SK-N-SH (cell line): ENCODE measurements at regions not wholly inside any gene's neighbourhood (a gene's known extent, or its start where the extent isn't known, plus 50 kb on each side); places are given as distances from the start of the nearest gene placed in this dataset.
A peak's percentile ranks its signal among the peaks of the same experiment; 100 is the strongest.

ENCODE experiments used
- CTCF ChIA-PET: fragments of 300-600, 350-600 bp; formaldehyde crosslinking; extraction: SDS; loops from one replicate; lab custom pipeline; 2021; lab: Yijun Ruan, JAX
- POLR2A ChIA-PET: fragments of 350-600 bp; sonication (Branson Sonifier 250); formaldehyde crosslinking; extraction: SDS; loops from one replicate; lab custom pipeline; 2020; ENCODE audit warnings: antibody characterized with exemption, inconsistent platforms; lab: Yijun Ruan, JAX
- DNase-seq: peaks from one replicate; pipeline ENCODE4 v3.0.0; 2012
- H2AFZ ChIP-seq: fragments of 200-600 bp; sonication (generic); 2 replicates; pipeline ENCODE4 v1.8.1; 2016; ENCODE audit warnings: antibody characterized with exemption, mild to moderate bottlenecking, low read depth
- H3F3A ChIP-seq: fragments of 200-600 bp; sonication (generic); replicated peaks from 2 replicates; pipeline ENCODE3; 2016; ENCODE audit warnings: antibody characterized with exemption, mild to moderate bottlenecking; ENCODE audit not compliant: insufficient read depth
- H3K27ac ChIP-seq, 2 experiments: fragments of 200-500 bp in 1 of 2; fragments of 200-600 bp in 1 of 2; sonication (Bioruptor generic) in 1 of 2; sonication (generic), shearing (Covaris generic) in 1 of 2; 2 replicates each; pipeline versions ENCODE4 v1.5.1 to v1.6.1; 2014 to 2016; ENCODE audit warnings: low read depth in 2 of 2, inconsistent platforms in 1 of 2, low read length in 1 of 2, mild to moderate bottlenecking in 1 of 2, mixed read lengths in 1 of 2
- H3K27me3 ChIP-seq: fragments of 200-600 bp; sonication (generic), shearing (Covaris generic); 2 replicates; pipeline ENCODE4 v1.6.1; 2016; ENCODE audit warnings: mixed run types; ENCODE audit not compliant: insufficient read depth
- H3K36me3 ChIP-seq, 2 experiments: fragments of 200-500 bp in 1 of 2; fragments of 200-600 bp in 1 of 2; sonication (Bioruptor generic) in 1 of 2; sonication (generic) in 1 of 2; replicated peaks in 1 of 2; 2 replicates each; pipeline versions ENCODE3 to v1.5.1; 2014 to 2016; ENCODE audit warnings: low read length in 1 of 2, mild to moderate bottlenecking in 1 of 2; ENCODE audit not compliant: insufficient read depth in 2 of 2, control insufficient read depth in 1 of 2
- H3K4me1 ChIP-seq, 2 experiments: fragments of 200-500 bp in 1 of 2; fragments of 200-600 bp in 1 of 2; sonication (Bioruptor generic) in 1 of 2; sonication (generic), shearing (Covaris generic) in 1 of 2; 2 replicates each; pipeline versions ENCODE4 v1.5.1 to v1.6.1; 2014 to 2016; ENCODE audit warnings: low read depth in 1 of 2, low read length in 1 of 2, mixed run types in 1 of 2; ENCODE audit not compliant: insufficient read depth in 2 of 2, control insufficient read depth in 1 of 2
- H3K4me2 ChIP-seq: fragments of 200-600 bp; sonication (generic), shearing (Covaris generic); 2 replicates; pipeline ENCODE4 v1.6.1; 2017; ENCODE audit warnings: mixed run types
- H3K4me3 ChIP-seq, 2 experiments: fragments of 200-500 bp in 1 of 2; fragments of 200-600 bp in 1 of 2; sonication (Bioruptor generic) in 1 of 2; sonication (generic), shearing (Covaris generic) in 1 of 2; 2 replicates each; pipeline versions ENCODE4 v1.5.1 to v1.8.1; 2014 to 2016; ENCODE audit warnings: low read depth in 2 of 2, inconsistent platforms in 1 of 2, low read length in 1 of 2, mild to moderate bottlenecking in 1 of 2, mixed read lengths in 1 of 2, moderate library complexity in 1 of 2
- H3K79me2 ChIP-seq: fragments of 200-600 bp; sonication (generic); 2 replicates; pipeline ENCODE4 v1.8.1; 2017; ENCODE audit warnings: mild to moderate bottlenecking; ENCODE audit not compliant: insufficient read depth
- H3K9ac ChIP-seq: fragments of 200-600 bp; sonication (generic); 2 replicates; pipeline ENCODE4 v1.6.1; 2017; ENCODE audit warnings: mixed run types
- H3K9me2 ChIP-seq: fragments of 200-600 bp; sonication (generic); 2 replicates; pipeline ENCODE4 v1.6.1; 2017; ENCODE audit warnings: mixed run types
- H3K9me3 ChIP-seq: fragments of 200-600 bp; sonication (generic); 2 replicates; pipeline ENCODE4 v1.6.1; 2017; ENCODE audit warnings: mixed run types, mild to moderate bottlenecking, moderate library complexity
- H4K20me1 ChIP-seq: fragments of 200-600 bp; sonication (generic); 2 replicates; pipeline ENCODE4 v1.6.1; 2017; ENCODE audit warnings: mild to moderate bottlenecking, mixed run types; ENCODE audit not compliant: insufficient read depth
- ELF1 ChIP-seq: IDR thresholded peaks from 2 replicates; pipeline ENCODE4 v1.4.0; 2012
- EP300 ChIP-seq, 2 experiments: IDR thresholded peaks; 2 replicates each; pipeline versions ENCODE4 v1.4.0 to v1.6.1; 2012; ENCODE audit warnings: borderline replicate concordance in 1 of 2, low read depth in 1 of 2, low read length in 1 of 2
- EZH2phosphoT487 ChIP-seq: fragments of 200-600 bp; sonication (generic); IDR thresholded peaks from 2 replicates; pipeline ENCODE4 v1.6.1; 2017; ENCODE audit warnings: low read depth, mixed run types, mild to moderate bottlenecking, antibody characterized with exemption, moderate library complexity, borderline replicate concordance
- FOSL2 ChIP-seq: IDR thresholded peaks from 2 replicates; pipeline ENCODE4 v1.4.0; 2012; ENCODE audit warnings: low read depth, mild to moderate bottlenecking, moderate library complexity, borderline replicate concordance
- FOXJ3 ChIP-seq: sonication (generic); formaldehyde crosslinking; IDR thresholded peaks from 2 replicates; pipeline ENCODE4 v1.5.1; 2020; ENCODE audit warnings: mild to moderate bottlenecking, missing genetic modification reagents
- FOXM1 ChIP-seq: IDR thresholded peaks from 2 replicates; pipeline ENCODE4 v1.4.0; 2012; ENCODE audit warnings: low read depth, mild to moderate bottlenecking
- GABPA ChIP-seq: IDR thresholded peaks from 2 replicates; pipeline ENCODE4 v1.4.0; 2012; ENCODE audit warnings: low read depth, mild to moderate bottlenecking
- JUND ChIP-seq: IDR thresholded peaks from 2 replicates; pipeline ENCODE4 v1.4.0; 2012
- MEF2A ChIP-seq: IDR thresholded peaks from 2 replicates; pipeline ENCODE4 v1.4.0; 2012; ENCODE audit warnings: low read depth, borderline replicate concordance
- NFIC ChIP-seq: IDR thresholded peaks from 2 replicates; pipeline ENCODE4 v1.4.0; 2012; ENCODE audit warnings: borderline replicate concordance
- NRF1 ChIP-seq: IDR thresholded peaks from 2 replicates; pipeline ENCODE4 v1.6.1; 2012; ENCODE audit warnings: low read depth, mild to moderate bottlenecking, low read length
- POLR2AphosphoS5 ChIP-seq: IDR thresholded peaks from 2 replicates; pipeline ENCODE4 v1.6.1; 2012; ENCODE audit warnings: low read depth, low read length
- RXRA ChIP-seq: IDR thresholded peaks from 2 replicates; pipeline ENCODE4 v1.4.0; 2012; ENCODE audit warnings: low read depth, mild to moderate bottlenecking, borderline replicate concordance
- SIN3A ChIP-seq: IDR thresholded peaks from 2 replicates; pipeline ENCODE4 v1.6.1; 2012; ENCODE audit warnings: low read depth, mild to moderate bottlenecking, low read length, moderate library complexity, borderline replicate concordance
- SMC3 ChIP-seq: IDR thresholded peaks from 2 replicates; pipeline ENCODE4 v1.6.1; 2012; ENCODE audit warnings: low read depth, low read length, improper control_type of control experiment
- TCF12 ChIP-seq: IDR thresholded peaks from 2 replicates; pipeline ENCODE4 v1.4.0; 2012
- TEAD4 ChIP-seq: IDR thresholded peaks from 2 replicates; pipeline ENCODE4 v1.4.0; 2012; ENCODE audit warnings: mild to moderate bottlenecking, borderline replicate concordance; ENCODE audit not compliant: insufficient read depth
- WGBS: methylation state at CpG from one replicate; pipeline ENCODE4 v1.1.6; 2017; ENCODE audit warnings: low lambda C conversion rate; 5-methylcytosine and 5-hydroxymethylcytosine counted together
- TF ChIP-seq, protein P1 (sequence below): IDR thresholded peaks from 2 replicates; pipeline ENCODE4; 2012
- TF ChIP-seq, protein P2 (sequence below): IDR thresholded peaks from 2 replicates; pipeline ENCODE4 v1.4.0; 2012; ENCODE audit warnings: low read depth
- TF ChIP-seq, protein P3 (sequence below): fragments of 200-600 bp; sonication (generic); IDR thresholded peaks from 2 replicates; pipeline ENCODE4 v1.6.1; 2017; ENCODE audit warnings: antibody characterized with exemption, mild to moderate bottlenecking, moderate library complexity
- TF ChIP-seq, protein P4 (sequence below): IDR thresholded peaks from 2 replicates; pipeline ENCODE4 v1.4.0; 2012; ENCODE audit warnings: low read depth, borderline replicate concordance

- TF ChIP-seq POLR2AphosphoS5: peak; percentile 25; the same call in 1 of the 2 replicates
- no peak for TF ChIP-seq FOXJ3 (CRISPR knock-in tag)
- TF ChIP-seq, protein P1, sequence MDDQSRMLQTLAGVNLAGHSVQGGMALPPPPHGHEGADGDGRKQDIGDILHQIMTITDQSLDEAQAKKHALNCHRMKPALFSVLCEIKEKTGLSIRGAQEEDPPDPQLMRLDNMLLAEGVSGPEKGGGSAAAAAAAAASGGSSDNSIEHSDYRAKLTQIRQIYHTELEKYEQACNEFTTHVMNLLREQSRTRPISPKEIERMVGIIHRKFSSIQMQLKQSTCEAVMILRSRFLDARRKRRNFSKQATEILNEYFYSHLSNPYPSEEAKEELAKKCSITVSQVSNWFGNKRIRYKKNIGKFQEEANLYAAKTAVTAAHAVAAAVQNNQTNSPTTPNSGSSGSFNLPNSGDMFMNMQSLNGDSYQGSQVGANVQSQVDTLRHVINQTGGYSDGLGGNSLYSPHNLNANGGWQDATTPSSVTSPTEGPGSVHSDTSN: peak; percentile 28; the same call in 1 of the 2 replicates
- TF ChIP-seq, all 33 proteins: peak for 4
Observed at GRCh38 chr12:41968599-41968998, 176.1 kb downstream of the GXYLT1 start (continued).

- TF ChIP-seq MEF2A: no peak
- peak; percentile 76; the same call in 1 of the 2 replicates for TF ChIP-seq POLR2AphosphoS5
- TF ChIP-seq SMC3: no peak
- TF ChIP-seq GABPA: no peak
- TF ChIP-seq FOSL2: peak; percentile 70
- TF ChIP-seq RXRA: peak; percentile 54; the same call in 1 of the 2 replicates
- TF ChIP-seq TCF12: peak; percentile 97
- TF ChIP-seq, protein P2, sequence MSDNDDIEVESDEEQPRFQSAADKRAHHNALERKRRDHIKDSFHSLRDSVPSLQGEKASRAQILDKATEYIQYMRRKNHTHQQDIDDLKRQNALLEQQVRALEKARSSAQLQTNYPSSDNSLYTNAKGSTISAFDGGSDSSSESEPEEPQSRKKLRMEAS: peak; percentile 34; the same call in 1 of the 2 replicates
- TF ChIP-seq TEAD4: peak; percentile 77
- TF ChIP-seq EP300 (IDR thresholded peaks at IDR 0.05; ENCODE audit: borderline replicate concordance in 1 of 2, low read depth in 1 of 2, low read length in 1 of 2): peak; percentile 56 to 79; a peak in 2 of 4 replicates
- no peak for TF ChIP-seq ELF1
- TF ChIP-seq JUND: peak; percentile 85
- TF ChIP-seq, protein P3, sequence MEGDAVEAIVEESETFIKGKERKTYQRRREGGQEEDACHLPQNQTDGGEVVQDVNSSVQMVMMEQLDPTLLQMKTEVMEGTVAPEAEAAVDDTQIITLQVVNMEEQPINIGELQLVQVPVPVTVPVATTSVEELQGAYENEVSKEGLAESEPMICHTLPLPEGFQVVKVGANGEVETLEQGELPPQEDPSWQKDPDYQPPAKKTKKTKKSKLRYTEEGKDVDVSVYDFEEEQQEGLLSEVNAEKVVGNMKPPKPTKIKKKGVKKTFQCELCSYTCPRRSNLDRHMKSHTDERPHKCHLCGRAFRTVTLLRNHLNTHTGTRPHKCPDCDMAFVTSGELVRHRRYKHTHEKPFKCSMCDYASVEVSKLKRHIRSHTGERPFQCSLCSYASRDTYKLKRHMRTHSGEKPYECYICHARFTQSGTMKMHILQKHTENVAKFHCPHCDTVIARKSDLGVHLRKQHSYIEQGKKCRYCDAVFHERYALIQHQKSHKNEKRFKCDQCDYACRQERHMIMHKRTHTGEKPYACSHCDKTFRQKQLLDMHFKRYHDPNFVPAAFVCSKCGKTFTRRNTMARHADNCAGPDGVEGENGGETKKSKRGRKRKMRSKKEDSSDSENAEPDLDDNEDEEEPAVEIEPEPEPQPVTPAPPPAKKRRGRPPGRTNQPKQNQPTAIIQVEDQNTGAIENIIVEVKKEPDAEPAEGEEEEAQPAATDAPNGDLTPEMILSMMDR: no peak
- TF ChIP-seq, protein P4, sequence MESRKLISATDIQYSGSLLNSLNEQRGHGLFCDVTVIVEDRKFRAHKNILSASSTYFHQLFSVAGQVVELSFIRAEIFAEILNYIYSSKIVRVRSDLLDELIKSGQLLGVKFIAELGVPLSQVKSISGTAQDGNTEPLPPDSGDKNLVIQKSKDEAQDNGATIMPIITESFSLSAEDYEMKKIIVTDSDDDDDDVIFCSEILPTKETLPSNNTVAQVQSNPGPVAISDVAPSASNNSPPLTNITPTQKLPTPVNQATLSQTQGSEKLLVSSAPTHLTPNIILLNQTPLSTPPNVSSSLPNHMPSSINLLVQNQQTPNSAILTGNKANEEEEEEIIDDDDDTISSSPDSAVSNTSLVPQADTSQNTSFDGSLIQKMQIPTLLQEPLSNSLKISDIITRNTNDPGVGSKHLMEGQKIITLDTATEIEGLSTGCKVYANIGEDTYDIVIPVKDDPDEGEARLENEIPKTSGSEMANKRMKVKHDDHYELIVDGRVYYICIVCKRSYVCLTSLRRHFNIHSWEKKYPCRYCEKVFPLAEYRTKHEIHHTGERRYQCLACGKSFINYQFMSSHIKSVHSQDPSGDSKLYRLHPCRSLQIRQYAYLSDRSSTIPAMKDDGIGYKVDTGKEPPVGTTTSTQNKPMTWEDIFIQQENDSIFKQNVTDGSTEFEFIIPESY: no peak
- no peak for TF ChIP-seq NRF1
- TF ChIP-seq SIN3A: peak; percentile 27; the same call in 1 of the 2 replicates
- TF ChIP-seq, protein P1: peak; percentile 88
- no peak for TF ChIP-seq EZH2phosphoT487
- peak; percentile 56; the same call in 1 of the 2 replicates for TF ChIP-seq FOXM1
- TF ChIP-seq NFIC: peak; percentile 64; the same call in 1 of the 2 replicates
- CTCF ChIA-PET: interaction anchor here (0.9 to 1.7 kb wide), 3 partner anchors 13 to 56 kb away, joined by 3 to 4 read pairs (median 3); no protein-coding TSS in a partner anchor
- H3K36me3 ChIP-seq: no peaks in the 10 kb centered on the region
- WGBS: 46% methylated on average over 14 of the region's 14 CpGs
- H3K27me3 ChIP-seq: no peaks in the 10 kb centered on the region
- H3K9me3 ChIP-seq: no peaks in the 10 kb centered on the region
- H3K4me3 ChIP-seq: no peak overlapping the region
- H2AFZ ChIP-seq: no peak overlapping the region
- H3K79me2 ChIP-seq: no peaks in the 10 kb centered on the region
- no peaks in the 10 kb centered on the region for H4K20me1 ChIP-seq
- no peaks in the 10 kb centered on the region; a peak in 2 of 4 replicates for H3K4me1 ChIP-seq
- H3F3A ChIP-seq: no peaks in the 10 kb centered on the region
- DNase-seq: peak; percentile 14
- POLR2A ChIA-PET: interaction anchor here (0.7 kb wide), 1 partner anchor 1279 kb away, joined by 3 read pairs; no protein-coding TSS in a partner anchor
- H3K27ac ChIP-seq: peak overlapping the region in 1 of 2 experiments; percentile 86; a peak in 2 of 4 replicates
- H3K9me2 ChIP-seq: no peaks in the 10 kb centered on the region
- H3K9ac ChIP-seq: no peak overlapping the region
- peak overlapping the region; percentile 11; the same call in 1 of the 2 replicates for H3K4me2 ChIP-seq
Observed at GRCh38 chr12:41967668-41968500, 176.8 kb downstream of the GXYLT1 start.
